ENCODE measurements at regions not wholly inside any gene's neighbourhood (a gene's known extent, or its start where the extent isn't known, plus 50 kb on each side); places are given as distances from the start of the nearest gene placed in this dataset.

- Histone ChIP-seq H3K4me1 (no peaks in the 10 kb centered on the region), H3K36me3 (ENCODE audit: insufficient read depth in 1 of 2, low read depth in 1 of 2) (no peaks in the 10 kb centered on the region), H3K4me3 (no peak overlapping the region), H3K9me3 (no peaks in the 10 kb centered on the region), H3K27ac (no peak overlapping the region), H3K27me3 (ENCODE audit: insufficient read depth in 3 of 3, low read length in 2 of 3) (no peaks in the 10 kb centered on the region)
- WGBS, 3 donors, result 84 to 90% (median 90%) methylated on average over 7 of the region's 7 CpGs
- DNase-seq, result no peak
- ATAC-seq, result no peak
- intact Hi-C loops (cut with DNase I), result no loop called here
- TF ChIP-seq, protein P1, sequence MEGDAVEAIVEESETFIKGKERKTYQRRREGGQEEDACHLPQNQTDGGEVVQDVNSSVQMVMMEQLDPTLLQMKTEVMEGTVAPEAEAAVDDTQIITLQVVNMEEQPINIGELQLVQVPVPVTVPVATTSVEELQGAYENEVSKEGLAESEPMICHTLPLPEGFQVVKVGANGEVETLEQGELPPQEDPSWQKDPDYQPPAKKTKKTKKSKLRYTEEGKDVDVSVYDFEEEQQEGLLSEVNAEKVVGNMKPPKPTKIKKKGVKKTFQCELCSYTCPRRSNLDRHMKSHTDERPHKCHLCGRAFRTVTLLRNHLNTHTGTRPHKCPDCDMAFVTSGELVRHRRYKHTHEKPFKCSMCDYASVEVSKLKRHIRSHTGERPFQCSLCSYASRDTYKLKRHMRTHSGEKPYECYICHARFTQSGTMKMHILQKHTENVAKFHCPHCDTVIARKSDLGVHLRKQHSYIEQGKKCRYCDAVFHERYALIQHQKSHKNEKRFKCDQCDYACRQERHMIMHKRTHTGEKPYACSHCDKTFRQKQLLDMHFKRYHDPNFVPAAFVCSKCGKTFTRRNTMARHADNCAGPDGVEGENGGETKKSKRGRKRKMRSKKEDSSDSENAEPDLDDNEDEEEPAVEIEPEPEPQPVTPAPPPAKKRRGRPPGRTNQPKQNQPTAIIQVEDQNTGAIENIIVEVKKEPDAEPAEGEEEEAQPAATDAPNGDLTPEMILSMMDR (IDR thresholded peaks at IDR 0.05), result no peak
These were observed 336.3 kb upstream of the ADAMTS9 start for GRCh38 chr3:65024148-65024547.

GRCh38 chr3:65020281-65021160 lies 332.7 kb upstream of the ADAMTS9 start:
- TF ChIP-seq, protein P1 (IDR thresholded peaks at IDR 0.05), result no peak
- Histone ChIP-seq H3K4me3 (no peak overlapping the region), H3K27ac (no peak overlapping the region), H3K9me3 (no peaks in the 10 kb centered on the region), H3K4me1 (no peaks in the 10 kb centered on the region), H3K27me3 (ENCODE audit: insufficient read depth in 3 of 3, low read length in 2 of 3) (no peaks in the 10 kb centered on the region), H3K36me3 (ENCODE audit: insufficient read depth in 1 of 2, low read depth in 1 of 2) (no peaks in the 10 kb centered on the region)
- WGBS, 3 donors, result 75 to 78% (median 75%) methylated on average over 5 of the region's 5 CpGs
- DNase-seq (no peak), ATAC-seq (no peak)
- intact Hi-C loops (cut with DNase I), result no loop called here

- intact Hi-C loops (cut with DNase I), result no loop called here
- Histone ChIP-seq H3K9me3 (no peaks in the 10 kb centered on the region), H3K4me1 (no peaks in the 10 kb centered on the region), H3K27ac (no peak overlapping the region), H3K4me3 (no peak overlapping the region), H3K36me3 (ENCODE audit: insufficient read depth in 1 of 2, low read depth in 1 of 2) (no peaks in the 10 kb centered on the region), H3K27me3 (ENCODE audit: insufficient read depth in 3 of 3, low read length in 2 of 3) (no peaks in the 10 kb centered on the region)
- no peak for ATAC-seq
- WGBS, 3 donors, result 44 to 65% (median 47%) methylated on average over 9 of the region's 9 CpGs
- no peak for DNase-seq
- TF ChIP-seq, protein P1 (IDR thresholded peaks at IDR 0.05), result no peak
These were observed 331.7 kb upstream of the ADAMTS9 start for GRCh38 chr3:65019443-65020055.

DNA sequence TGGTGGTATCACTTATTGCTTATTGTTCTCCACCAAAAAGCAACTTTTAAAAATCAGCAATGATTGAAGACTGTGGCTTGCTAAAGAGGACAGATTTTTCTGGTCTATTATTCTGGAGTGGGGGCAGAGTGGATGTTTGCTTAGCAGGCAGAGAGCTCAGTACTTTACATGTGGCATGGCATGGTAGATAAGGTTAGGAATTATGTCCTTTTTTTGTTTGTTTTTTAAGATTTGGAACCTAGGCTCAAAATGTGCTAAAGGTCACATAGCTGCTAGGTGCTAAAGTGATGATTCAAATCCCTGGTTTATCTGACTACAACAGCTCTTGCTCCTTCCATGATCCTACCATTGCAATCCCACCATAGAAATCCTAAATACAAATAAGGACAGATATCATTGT lies 331.0 kb upstream of the ADAMTS9 start:
- no peak for ATAC-seq
- TF ChIP-seq, protein P1 (IDR thresholded peaks at IDR 0.05), result no peak
- H3K27ac ChIP-seq, result no peak overlapping the region
- intact Hi-C loops (cut with DNase I), result no loop called here
- no peaks in the 10 kb centered on the region for H3K4me1 ChIP-seq
- H3K36me3 ChIP-seq (ENCODE audit: insufficient read depth in 1 of 2, low read depth in 1 of 2), result no peaks in the 10 kb centered on the region
- no peaks in the 10 kb centered on the region for H3K27me3 ChIP-seq (ENCODE audit: insufficient read depth in 3 of 3, low read length in 2 of 3)
- no peak for DNase-seq
- no peaks in the 10 kb centered on the region for H3K9me3 ChIP-seq
- no peak overlapping the region for H3K4me3 ChIP-seq
